Subcutaneous abdominal adipose tissue (tissue), 5 donors: ENCODE measurements at regions not wholly inside any gene's neighbourhood (a gene's known extent, or its start where the extent isn't known, plus 50 kb on each side); places are given as distances from the start of the nearest gene placed in this dataset.
"Not testable (repeated sequence)": the region's sequence is repeated elsewhere in the genome, so short reads cannot be mapped to it uniquely, and the experiment has no call there.

Experiments
- H3K27ac ChIP-seq: one replicate; pipeline ENCODE4 v1.7.0; 2013; ENCODE audit warnings: low read depth, mild to moderate bottlenecking, inconsistent platforms, low read length, moderate library complexity
- H3K27me3 ChIP-seq, 5 donors: one replicate each; pipeline ENCODE4 v1.7.0; 2013; ENCODE audit warnings: low read length in 5 of 5, inconsistent platforms in 1 of 5; ENCODE audit not compliant: control insufficient read depth in 5 of 5, insufficient read depth in 4 of 5
- H3K36me3 ChIP-seq, 5 donors: one replicate each; pipeline ENCODE4 v1.7.0; 2013; ENCODE audit warnings: low read length in 5 of 5; ENCODE audit not compliant: control insufficient read depth in 5 of 5, insufficient read depth in 5 of 5
- H3K4me1 ChIP-seq, 5 donors: one replicate each; pipeline ENCODE4 v1.7.0; 2013; ENCODE audit warnings: low read length in 5 of 5, mild to moderate bottlenecking in 3 of 5, moderate library complexity in 1 of 5; ENCODE audit not compliant: control insufficient read depth in 5 of 5, insufficient read depth in 5 of 5
- H3K4me3 ChIP-seq, 5 donors: one replicate each; pipeline ENCODE4 v1.7.0; 2013; ENCODE audit warnings: low read length in 5 of 5, low read depth in 1 of 5
- H3K9ac ChIP-seq, 5 donors: one replicate each; pipeline ENCODE4 v1.7.0; 2013; ENCODE audit warnings: low read length in 5 of 5, mild to moderate bottlenecking in 4 of 5, moderate library complexity in 3 of 5
- H3K9me3 ChIP-seq, 5 donors: one replicate each; pipeline ENCODE4 v1.7.0; 2013; ENCODE audit warnings: low read length in 5 of 5; ENCODE audit not compliant: control insufficient read depth in 5 of 5
- donor health status: healthy.
- donor health status: healthy.
- donor health status: healthy.
- donor health status: healthy.
- donor health status: healthy.

GRCh38 chr13:112160558-112160957 is 93.6 kb downstream of the SOX1 start:
- H3K9me3 ChIP-seq = peaks cover 0 to 8% (median 3%) of the 10 kb centered on the region in 5 donors
- no peaks in the 10 kb centered on the region for H3K36me3 ChIP-seq
- no peak overlapping the region for H3K4me3 ChIP-seq
- H3K4me1 ChIP-seq = no peaks in the 10 kb centered on the region
- no peak overlapping the region for H3K9ac ChIP-seq
- peaks cover 6 to 14% (median 9%) of the 10 kb centered on the region in 5 donors for H3K27me3 ChIP-seq
- H3K27ac ChIP-seq = no peak overlapping the region

GRCh38 chr13:112161521-112162301 is 94.8 kb downstream of the SOX1 start:
- Histone ChIP-seq H3K9me3 (peaks cover 0 to 8% (median 3%) of the 10 kb centered on the region in 5 donors), H3K4me3 (no peak overlapping the region), H3K4me1 (no peaks in the 10 kb centered on the region), H3K27ac (no peak overlapping the region), H3K9ac (no peak overlapping the region), H3K36me3 (no peaks in the 10 kb centered on the region), H3K27me3 (peaks cover 9 to 17% (median 10%) of the 10 kb centered on the region in 5 donors)

- H3K4me1 ChIP-seq, H3K36me3 ChIP-seq, H3K9me3 ChIP-seq, H3K27ac ChIP-seq, H3K4me3 ChIP-seq, H3K9ac ChIP-seq: not testable (repeated sequence)
- peaks cover 5 to 17% (median 10%) of the 10 kb centered on the region in 5 donors for H3K27me3 ChIP-seq
Measured at GRCh38 chr13:112163691-112164660, 97.0 kb downstream of the SOX1 start.

- peaks cover 0 to 14% (median 10%) of the 10 kb centered on the region in 5 donors for H3K27me3 ChIP-seq
Measured at GRCh38 chr13:112165712-112166111, 98.8 kb downstream of the SOX1 start.

GRCh38 chr13:112168761-112169160 is 101.8 kb downstream of the SOX1 start:
- Histone ChIP-seq H3K36me3 (no peaks in the 10 kb centered on the region), H3K9ac (no peak overlapping the region), H3K9me3 (peaks cover 0 to under 1% (median under 1%) of the 10 kb centered on the region in 5 donors), H3K4me1 (no peaks in the 10 kb centered on the region), H3K27me3 (peaks cover 0 to 20% (median 5%) of the 10 kb centered on the region in 5 donors), H3K4me3 (no peak overlapping the region), H3K27ac (no peak overlapping the region)

More at GRCh38 chr13:112165712-112166111, 98.8 kb downstream of the SOX1 start:
- Histone ChIP-seq H3K9me3 (no peaks in the 10 kb centered on the region), H3K4me3 (no peak overlapping the region), H3K36me3 (no peaks in the 10 kb centered on the region), H3K9ac (no peak overlapping the region), H3K27ac (no peak overlapping the region), H3K4me1 (no peaks in the 10 kb centered on the region)

- Histone ChIP-seq H3K27ac (no peak overlapping the region), H3K4me1 (no peaks in the 10 kb centered on the region), H3K9me3 (peaks cover 2 to 12% (median 10%) of the 10 kb centered on the region in 5 donors), H3K9ac (no peak overlapping the region), H3K27me3 (peaks cover 0 to 15% (median 5%) of the 10 kb centered on the region in 5 donors), H3K4me3 (no peak overlapping the region), H3K36me3 (no peaks in the 10 kb centered on the region)
Measured at GRCh38 chr13:112169941-112170822, 103.2 kb downstream of the SOX1 start.

- Histone ChIP-seq H3K36me3 (no peaks in the 10 kb centered on the region), H3K27ac (no peak overlapping the region), H3K9me3 (peaks cover 2 to 12% (median 10%) of the 10 kb centered on the region in 5 donors), H3K27me3 (peaks cover 0 to 15% (median 4%) of the 10 kb centered on the region in 5 donors), H3K4me3 (no peak overlapping the region), H3K9ac (no peak overlapping the region), H3K4me1 (no peaks in the 10 kb centered on the region)
Measured at GRCh38 chr13:112170823-112171569, 104.0 kb downstream of the SOX1 start.

GRCh38 chr13:112171570-112171965 is 104.6 kb downstream of the SOX1 start:
- Histone ChIP-seq H3K4me1 (no peaks in the 10 kb centered on the region), H3K9ac (no peak overlapping the region), H3K4me3 (no peak overlapping the region), H3K36me3 (no peaks in the 10 kb centered on the region), H3K9me3 (peaks cover 2 to 12% (median 10%) of the 10 kb centered on the region in 5 donors), H3K27me3 (peaks cover 0 to 12% (median 3%) of the 10 kb centered on the region in 5 donors), H3K27ac (no peak overlapping the region)

- Histone ChIP-seq H3K9ac (no peak overlapping the region), H3K4me1 (peaks cover 0 to 1% (median 0%) of the 10 kb centered on the region in 5 donors), H3K9me3 (peaks cover 2 to 12% (median 10%) of the 10 kb centered on the region in 5 donors), H3K27me3 (peaks cover 0 to 12% (median 3%) of the 10 kb centered on the region in 5 donors), H3K4me3 (no peak overlapping the region), H3K36me3 (no peaks in the 10 kb centered on the region), H3K27ac (no peak overlapping the region)
Measured at GRCh38 chr13:112172017-112172416, 105.1 kb downstream of the SOX1 start.
